Small intestine (tissue), 7 donors: ENCODE measurements at regions not wholly inside any gene's neighbourhood (a gene's known extent, or its start where the extent isn't known, plus 50 kb on each side); places are given as distances from the start of the nearest gene placed in this dataset.
A peak's percentile ranks its signal among the peaks of the same experiment; 100 is the strongest.
"Not testable (repeated sequence)": the region's sequence is repeated elsewhere in the genome, so short reads cannot be mapped to it uniquely, and the experiment has no call there.

Experiments used
- DNase-seq, 2 donors: peaks; one replicate each; pipeline versions ENCODE4 v3.0.0 to v3.0.0-alpha.2; 2013
- FAIRE-seq: peaks from 2 replicates; lab custom pipeline; 2012; peaks lifted over from hg19 to GRCh38; lab: Jason Lieb, UNC
- H3K27ac ChIP-seq, 3 donors: one replicate each; pipeline ENCODE4 v1.5.1; 2013; ENCODE audit warnings: low read length in 2 of 3, mild to moderate bottlenecking in 2 of 3, control low read depth in 1 of 3, inconsistent platforms in 1 of 3, low read depth in 1 of 3, moderate library complexity in 1 of 3
- H3K27me3 ChIP-seq, 3 donors: one replicate each; pipeline ENCODE4 v1.6.1; 2013; ENCODE audit warnings: low read length in 3 of 3, inconsistent platforms in 1 of 3; ENCODE audit not compliant: control insufficient read depth in 3 of 3, insufficient read depth in 3 of 3
- H3K36me3 ChIP-seq, 3 donors: one replicate each; pipeline ENCODE4 v1.6.1; 2013; ENCODE audit warnings: low read length in 3 of 3, inconsistent platforms in 1 of 3, low read depth in 1 of 3, mild to moderate bottlenecking in 1 of 3, moderate library complexity in 1 of 3; ENCODE audit not compliant: control insufficient read depth in 3 of 3, insufficient read depth in 2 of 3
- H3K4me1 ChIP-seq, 3 donors: one replicate each; pipeline ENCODE4 v1.6.1; 2013; ENCODE audit warnings: low read length in 2 of 3, inconsistent platforms in 1 of 3, low read depth in 1 of 3, mild to moderate bottlenecking in 1 of 3, moderate library complexity in 1 of 3; ENCODE audit not compliant: control insufficient read depth in 3 of 3, insufficient read depth in 2 of 3
- H3K4me3 ChIP-seq, 3 donors: one replicate each; pipeline ENCODE4 v1.5.1; 2013; ENCODE audit warnings: low read length in 3 of 3, control low read depth in 1 of 3, inconsistent platforms in 1 of 3, low read depth in 1 of 3, mild to moderate bottlenecking in 1 of 3, moderate library complexity in 1 of 3
- H3K9me3 ChIP-seq, 2 donors: one replicate each; pipeline ENCODE4 v1.6.1; 2013; ENCODE audit warnings: low read depth in 1 of 2, low read length in 1 of 2; ENCODE audit not compliant: control insufficient read depth in 2 of 2, insufficient read depth in 1 of 2
- WGBS, 3 donors: extraction: QIAGEN DNeasy Blood & Tissue Kit; methylation state at CpG; one replicate each; pipeline ENCODE4 v1.1.7; 2013; 5-methylcytosine and 5-hydroxymethylcytosine counted together
- donor health status: healthy with polysubstance abuse.
- donor health status: control.
- donor health status: control.
- donor health status: Bipolar disorder and iron deficiency.
- donor health status: healthy.

DNA sequence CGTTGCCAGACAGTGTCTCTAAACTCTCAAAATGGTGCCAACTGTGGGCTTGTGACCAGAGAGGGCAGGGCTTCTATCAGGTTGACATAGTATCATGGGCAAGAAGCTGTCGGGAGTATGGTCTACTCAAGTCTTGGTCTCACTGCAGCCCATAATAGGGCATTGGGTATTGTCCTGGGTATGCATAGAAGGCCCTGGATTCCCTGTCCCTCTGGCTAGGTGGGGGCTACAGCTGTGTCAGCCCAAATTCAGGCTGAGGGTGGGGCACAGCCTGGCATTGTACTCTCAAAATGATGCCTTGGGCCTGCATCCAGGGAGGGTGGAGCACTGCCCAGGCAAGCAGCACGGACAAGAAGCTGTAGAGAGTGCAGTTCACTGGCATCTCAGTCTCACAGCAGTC is 408.8 kb upstream of the MAN1A1 start:
- Histone ChIP-seq H3K4me1 (no peaks in the 10 kb centered on the region), H3K27me3 (no peaks in the 10 kb centered on the region), H3K27ac (no peak overlapping the region), H3K4me3 (no peak overlapping the region), H3K36me3 (no peaks in the 10 kb centered on the region), H3K9me3 (no peaks in the 10 kb centered on the region)
- DNase-seq (no peak), FAIRE-seq (no peak)
- WGBS, 3 donors: 62 to 80% (median 64%) methylated on average over 3 of the region's 3 CpGs

DNA sequence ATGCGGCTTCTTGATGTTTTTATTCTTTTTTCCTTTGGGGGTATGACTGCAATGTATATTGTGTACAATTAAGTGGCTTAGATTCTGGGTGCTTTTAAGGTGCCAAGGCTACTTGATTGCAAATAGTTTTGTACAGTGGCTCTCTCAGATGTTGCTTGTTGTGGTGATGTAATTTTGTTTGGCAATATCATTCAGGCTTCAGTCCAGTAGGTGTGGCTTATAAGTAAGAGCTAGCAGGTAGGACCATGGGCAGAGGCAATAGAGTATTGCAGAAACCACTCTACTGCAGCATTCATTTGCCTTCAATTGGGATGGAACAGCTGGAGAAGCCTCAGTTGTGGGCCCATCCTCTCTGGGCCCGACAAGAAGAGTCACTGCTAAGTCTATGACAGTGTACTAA is 407.9 kb upstream of the MAN1A1 start:
- WGBS, 3 donors: 74 to 85% (median 75%) methylated on average over 2 of the region's 2 CpGs
- FAIRE-seq (no peak), DNase-seq (no peak)
- Histone ChIP-seq H3K27me3 (no peaks in the 10 kb centered on the region), H3K36me3 (no peaks in the 10 kb centered on the region), H3K9me3 (peaks cover 0 to 1% of the 10 kb centered on the region in 2 donors), H3K27ac (no peak overlapping the region), H3K4me1 (no peaks in the 10 kb centered on the region), H3K4me3 (no peak overlapping the region)

DNA sequence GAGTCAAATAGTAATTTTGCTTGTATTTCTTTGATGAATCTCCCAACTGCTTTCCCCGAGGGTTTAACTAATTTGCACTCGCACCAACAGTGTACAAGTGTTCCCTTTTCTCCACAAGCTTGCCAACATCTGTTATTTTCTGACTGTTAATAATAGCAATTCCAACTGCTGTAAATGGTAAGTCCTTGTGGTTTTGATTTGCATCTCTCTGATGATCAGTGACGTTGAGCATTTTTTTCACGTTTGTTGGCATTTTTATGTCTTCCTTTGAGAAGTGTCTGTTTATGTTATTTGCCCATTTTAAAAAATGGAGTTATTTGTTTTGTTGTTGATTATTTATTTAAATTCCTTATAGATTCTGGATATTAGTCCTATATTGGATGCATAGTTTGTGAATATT is 399.8 kb upstream of the MAN1A1 start:
- FAIRE-seq: no peak
- 59 to 81% (median 66%) methylated on average over 4 of the region's 4 CpGs for WGBS, 3 donors

DNA sequence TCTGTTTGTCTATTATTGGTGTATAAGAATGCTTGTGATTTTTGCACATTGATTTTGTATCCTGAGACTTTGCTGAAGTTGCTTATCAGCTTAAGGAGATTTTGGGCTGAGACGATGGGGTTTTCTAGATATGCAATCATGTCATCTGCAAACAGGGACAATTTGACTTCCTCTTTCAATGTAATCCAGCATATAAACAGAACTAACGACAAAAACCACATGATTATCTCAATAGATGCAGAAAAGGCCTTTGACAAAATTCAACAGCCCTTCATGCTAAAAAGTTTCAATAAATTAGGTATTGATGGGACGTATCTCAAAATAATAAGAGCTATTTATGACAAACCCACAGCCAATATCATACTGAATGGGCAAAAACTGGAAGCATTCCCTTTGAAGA is 399.0 kb upstream of the MAN1A1 start:
- not testable (repeated sequence) for H3K27me3 ChIP-seq, FAIRE-seq, H3K27ac ChIP-seq, H3K4me3 ChIP-seq, H3K36me3 ChIP-seq, H3K4me1 ChIP-seq, DNase-seq, H3K9me3 ChIP-seq
- 51 to 64% (median 60%) methylated on average over 3 of the region's 3 CpGs for WGBS, 3 donors

More for the DNA sequence above, 399.8 kb upstream of the MAN1A1 start:
- no peaks in the 10 kb centered on the region for H3K36me3 ChIP-seq
- H3K27ac ChIP-seq: no peak overlapping the region
- no peaks in the 10 kb centered on the region for H3K4me1 ChIP-seq
- no peak overlapping the region for H3K4me3 ChIP-seq
- peaks cover 0 to 3% of the 10 kb centered on the region in 2 donors for H3K9me3 ChIP-seq
- no peaks in the 10 kb centered on the region for H3K27me3 ChIP-seq
- DNase-seq: no peak

DNA sequence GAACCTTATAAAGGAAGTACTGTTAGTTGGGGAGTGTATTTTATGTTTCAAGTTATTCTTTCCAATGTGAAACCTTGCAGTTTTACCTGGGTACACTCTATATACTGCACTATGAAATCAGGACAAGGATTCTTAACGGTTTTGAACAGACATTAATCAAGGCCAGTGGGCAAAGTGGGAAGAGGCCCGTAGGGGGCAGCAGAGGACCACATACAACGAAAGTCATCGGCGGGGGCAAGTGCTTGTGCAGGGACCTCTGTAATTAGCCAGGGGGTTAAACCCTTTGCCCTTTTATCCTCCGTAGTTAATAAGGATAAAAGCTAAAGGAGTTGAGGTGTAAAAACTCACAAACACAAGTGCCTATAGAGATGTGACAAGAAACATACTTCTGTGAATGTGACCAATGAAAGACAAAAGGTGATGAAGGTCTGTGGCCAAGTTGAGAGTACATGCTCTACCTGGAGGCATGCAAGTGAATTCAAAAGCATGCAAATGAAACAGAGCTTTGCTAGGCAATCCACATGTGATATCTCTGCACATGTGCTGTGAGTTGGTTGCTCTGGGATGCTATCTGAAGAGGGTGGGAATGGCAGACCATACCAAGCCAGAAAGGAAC is 392.7 kb upstream of the MAN1A1 start:
- no peaks in the 10 kb centered on the region for H3K9me3 ChIP-seq
- DNase-seq (peak; percentile 47 to 52), FAIRE-seq (no peak)
- 2 to 5% (median 4%) methylated on average over 6 of the region's 6 CpGs for WGBS, 3 donors
- no peaks in the 10 kb centered on the region for H3K27me3 ChIP-seq
- no peaks in the 10 kb centered on the region for H3K36me3 ChIP-seq
- no peaks in the 10 kb centered on the region for H3K4me1 ChIP-seq
- H3K27ac ChIP-seq: no peak overlapping the region
- no peak overlapping the region for H3K4me3 ChIP-seq

DNA sequence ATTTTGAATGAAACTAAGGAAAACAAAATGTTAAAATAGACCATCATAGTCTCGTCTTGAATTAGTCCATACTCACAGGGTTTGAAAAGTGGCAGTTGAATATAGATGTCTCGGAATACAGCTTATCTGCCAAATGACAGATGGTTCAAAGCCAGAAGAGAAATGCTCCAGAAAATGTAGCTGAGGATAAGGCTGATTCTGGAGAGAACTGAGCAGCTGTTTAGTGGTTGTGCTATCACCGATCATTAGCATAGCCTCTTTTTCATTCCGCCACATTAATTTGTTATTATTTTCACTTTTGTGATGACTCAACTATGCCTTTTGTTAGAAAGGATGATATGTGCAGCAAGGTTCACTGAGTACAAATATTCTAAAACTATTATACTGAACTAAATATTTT is 390.2 kb upstream of the MAN1A1 start:
- H3K4me1 ChIP-seq: no peaks in the 10 kb centered on the region
- WGBS, 3 donors: 70 to 76% (median 73%) methylated on average over 4 of the region's 4 CpGs
- no peak for FAIRE-seq
- DNase-seq: no peak
- no peak overlapping the region for H3K27ac ChIP-seq
- H3K27me3 ChIP-seq: no peaks in the 10 kb centered on the region
- no peak overlapping the region for H3K4me3 ChIP-seq
- H3K36me3 ChIP-seq: no peaks in the 10 kb centered on the region
- no peaks in the 10 kb centered on the region for H3K9me3 ChIP-seq

DNA sequence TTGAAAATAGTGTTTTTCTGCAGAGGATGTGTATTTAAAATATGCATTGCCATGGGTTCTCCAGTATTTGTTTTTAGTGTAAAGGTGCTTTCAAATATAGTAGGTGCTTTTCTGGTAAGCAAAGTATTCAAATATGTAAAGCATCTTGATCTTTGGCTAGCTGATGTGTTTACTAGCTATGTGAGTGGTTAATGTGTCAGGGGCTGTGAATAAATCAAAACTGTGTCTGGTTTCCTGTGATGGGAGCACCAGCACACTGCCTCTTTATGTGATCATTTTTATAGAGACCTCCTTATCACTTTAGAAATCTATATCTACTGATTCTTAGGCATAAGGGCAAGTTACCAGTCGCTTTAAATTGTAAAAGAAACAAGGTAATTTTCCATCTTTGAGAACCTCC is 388.9 kb upstream of the MAN1A1 start:
- Histone ChIP-seq H3K27ac (no peak overlapping the region), H3K4me3 (no peak overlapping the region), H3K4me1 (no peaks in the 10 kb centered on the region), H3K27me3 (no peaks in the 10 kb centered on the region), H3K9me3 (no peaks in the 10 kb centered on the region), H3K36me3 (no peaks in the 10 kb centered on the region)
- whole genome bisulfite sequencing, 3 donors: 62 to 67% (median 63%) methylated on average over 1 of the region's 1 CpG
- FAIRE-seq: no peak
- no peak for DNase-seq

DNA sequence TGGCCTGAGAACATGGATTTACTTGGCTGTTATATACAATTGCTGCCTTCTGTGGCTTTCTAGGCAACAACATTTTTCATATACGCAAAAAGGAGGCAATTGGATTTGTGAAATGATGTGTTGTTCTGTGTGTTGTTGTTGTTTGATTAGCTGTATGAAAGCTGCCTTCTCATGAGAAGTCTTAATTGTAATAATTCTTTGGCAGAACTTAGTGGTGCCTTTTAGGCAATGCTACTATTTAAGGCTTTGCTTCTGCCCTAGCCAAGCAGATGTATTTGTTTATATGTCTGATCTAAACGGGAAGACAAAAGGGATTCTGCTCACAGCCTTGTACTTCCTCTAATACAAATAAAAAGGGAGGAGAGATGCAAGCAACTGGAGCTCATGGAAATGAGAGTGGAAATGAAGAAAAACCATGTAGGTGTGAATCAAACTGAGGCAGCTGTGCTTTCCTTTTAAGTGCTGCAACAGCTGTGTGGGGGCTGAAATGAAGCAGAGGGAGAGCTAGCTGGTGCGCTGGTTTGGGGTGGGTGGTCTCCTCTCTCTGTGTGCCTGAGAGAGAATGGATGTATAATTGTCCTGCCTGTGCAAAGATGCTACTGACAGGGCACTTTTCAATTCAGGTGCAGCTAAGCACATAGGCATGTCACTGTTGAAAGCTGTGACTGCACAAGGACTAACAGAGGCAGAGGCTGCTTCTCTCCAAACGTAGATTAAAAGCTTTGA is 386.9 kb upstream of the MAN1A1 start:
- FAIRE-seq: no peak
- WGBS, 3 donors: 47 to 57% (median 57%) methylated on average over 4 of the region's 4 CpGs
- H3K27ac ChIP-seq: no peak overlapping the region

More for the DNA sequence above, 386.9 kb upstream of the MAN1A1 start:
- Histone ChIP-seq H3K36me3 (no peaks in the 10 kb centered on the region), H3K4me1 (no peaks in the 10 kb centered on the region), H3K9me3 (no peaks in the 10 kb centered on the region), H3K27me3 (no peaks in the 10 kb centered on the region), H3K4me3 (no peak overlapping the region)
- no peak for DNase-seq
